ENCODE measurements at regions not wholly inside any gene's neighbourhood (a gene's known extent, or its start where the extent isn't known, plus 50 kb on each side); places are given as distances from the start of the nearest gene placed in this dataset.

GRCh38 chr14:84209031-84209430 is 1320.9 kb upstream of the FLRT2 start:
- H3K27ac Mint-ChIP-seq: no peak overlapping the region
- Histone ChIP-seq H2AFZ (ENCODE audit: insufficient read depth, low read depth, low read length, poor library complexity, severe bottlenecking) (no peak overlapping the region), H3K4me3 (replicated peaks in 1 of 3; ENCODE audit: low read depth in 2 of 3, low read length in 3 of 3) (no peak overlapping the region), H3K4me1 (ENCODE audit: control insufficient read depth in 1 of 2, insufficient read depth in 2 of 2, low read length in 2 of 2) (no peaks in the 10 kb centered on the region), H3K36me3 (replicated peaks in 1 of 2; ENCODE audit: control insufficient read depth in 1 of 2, insufficient read depth in 2 of 2, low read length in 2 of 2) (no peaks in the 10 kb centered on the region), H3K9ac (ENCODE audit: insufficient read depth, low read length, poor library complexity, severe bottlenecking) (no peak overlapping the region), H3K79me2 (ENCODE audit: insufficient read depth, low read length) (no peaks in the 10 kb centered on the region), H3K27ac (ENCODE audit: low read depth in 1 of 2, low read length in 2 of 2) (no peak overlapping the region), H3K9me3 (replicated peaks in 1 of 2; ENCODE audit: control insufficient read depth in 1 of 2, insufficient read depth in 1 of 2, low read length in 2 of 2) (peaks cover 0 to 4% of the 10 kb centered on the region in 2 donors), H3K4me2 (replicated peaks; ENCODE audit: extremely low read depth, low read length, poor library complexity, severe bottlenecking) (no peak overlapping the region), H4K20me1 (ENCODE audit: insufficient read depth, low read length) (no peaks in the 10 kb centered on the region), H3K27me3 (ENCODE audit: control insufficient read depth in 2 of 2, insufficient read depth in 2 of 2, low read length in 2 of 2) (no peaks in the 10 kb centered on the region)
- no peaks in the 10 kb centered on the region for H3K36me3 Mint-ChIP-seq
- no peak for DNase-seq
- no peak overlapping the region for H3K4me3 Mint-ChIP-seq
- no CpG with 5 or more reads among the region's 1 CpG for WGBS (ENCODE audit: insufficient coverage)
- peaks cover 0 to 21% (median 8%) of the 10 kb centered on the region in 7 donors for H3K9me3 Mint-ChIP-seq
- no peaks in the 10 kb centered on the region for H3K4me1 Mint-ChIP-seq
- intact Hi-C loops (cut with micrococcal nuclease): no loop called here
- peaks cover 0 to 3% (median 0%) of the 10 kb centered on the region in 3 donors for H3K27me3 Mint-ChIP-seq (ENCODE audit: low read depth in 3 of 3)
- no peak for TF ChIP-seq CTCF (IDR thresholded peaks at IDR 0.05)

GRCh38 chr14:84217066-84217465 is 1312.9 kb upstream of the FLRT2 start:
- no CpG with 5 or more reads among the region's 1 CpG for WGBS (ENCODE audit: insufficient coverage)
- Histone ChIP-seq H4K20me1 (ENCODE audit: insufficient read depth, low read length) (no peaks in the 10 kb centered on the region), H2AFZ (ENCODE audit: insufficient read depth, low read depth, low read length, poor library complexity, severe bottlenecking) (no peak overlapping the region), H3K4me2 (replicated peaks; ENCODE audit: extremely low read depth, low read length, poor library complexity, severe bottlenecking) (no peak overlapping the region), H3K36me3 (replicated peaks in 1 of 2; ENCODE audit: control insufficient read depth in 1 of 2, insufficient read depth in 2 of 2, low read length in 2 of 2) (no peaks in the 10 kb centered on the region), H3K4me1 (ENCODE audit: control insufficient read depth in 1 of 2, insufficient read depth in 2 of 2, low read length in 2 of 2) (no peaks in the 10 kb centered on the region), H3K9ac (ENCODE audit: insufficient read depth, low read length, poor library complexity, severe bottlenecking) (no peak overlapping the region), H3K9me3 (replicated peaks in 1 of 2; ENCODE audit: control insufficient read depth in 1 of 2, insufficient read depth in 1 of 2, low read length in 2 of 2) (peaks cover 20 to 36% of the 10 kb centered on the region in 2 donors), H3K27ac (ENCODE audit: low read depth in 1 of 2, low read length in 2 of 2) (no peak overlapping the region), H3K4me3 (replicated peaks in 1 of 3; ENCODE audit: low read depth in 2 of 3, low read length in 3 of 3) (no peak overlapping the region), H3K27me3 (ENCODE audit: control insufficient read depth in 2 of 2, insufficient read depth in 2 of 2, low read length in 2 of 2) (no peaks in the 10 kb centered on the region), H3K79me2 (ENCODE audit: insufficient read depth, low read length) (no peaks in the 10 kb centered on the region)
- no peak for DNase-seq
- intact Hi-C loops (cut with micrococcal nuclease): no loop called here
- TF ChIP-seq CTCF (IDR thresholded peaks at IDR 0.05): no peak
- H3K27ac Mint-ChIP-seq: no peak overlapping the region
- peaks cover 0 to 20% (median 10%) of the 10 kb centered on the region in 7 donors for H3K9me3 Mint-ChIP-seq
- no peaks in the 10 kb centered on the region for H3K4me1 Mint-ChIP-seq
- H3K27me3 Mint-ChIP-seq (ENCODE audit: low read depth in 3 of 3): peaks cover 0 to 2% (median 0%) of the 10 kb centered on the region in 3 donors
- no peak overlapping the region for H3K4me3 Mint-ChIP-seq
- H3K36me3 Mint-ChIP-seq: no peaks in the 10 kb centered on the region

Data from CD14-positive monocyte (primary cell).